ENCODE measurements at regions not wholly inside any gene's neighbourhood (a gene's known extent, or its start where the extent isn't known, plus 50 kb on each side); places are given as distances from the start of the nearest gene placed in this dataset.

GRCh38 chr2:5886462-5886861 is 194.3 kb downstream of the SOX11 start:
- TF ChIP-seq CTCF (IDR thresholded peaks at IDR 0.05; ENCODE audit: borderline replicate concordance, extremely low read depth, low read length, poor library complexity, severe bottlenecking), result no peak
- no peak for TF ChIP-seq EZH2 (IDR thresholded peaks at IDR 0.05; ENCODE audit: borderline replicate concordance, low read depth, low read length, severe bottlenecking)
